Activated T-cell treated with anti-CD3 and anti-CD28 coated beads, Interleukin-2, amount 50 U/mL, for 24 hours (primary cell): ENCODE measurements at regions not wholly inside any gene's neighbourhood (a gene's known extent, or its start where the extent isn't known, plus 50 kb on each side); places are given as distances from the start of the nearest gene placed in this dataset.
A peak's percentile ranks its signal among the peaks of the same experiment; 100 is the strongest.

Experiments used
- DNase-seq: peaks from one replicate; pipeline ENCODE4 v3.0.0-alpha.2; 2020
- H3K27ac Mint-ChIP-seq: 2 replicates; pipeline ENCODE4 v1.8.0; 2020; ENCODE audit warnings: mild to moderate bottlenecking, mixed read lengths
- H3K27me3 Mint-ChIP-seq: 2 replicates; pipeline ENCODE4 v1.8.0; 2020; ENCODE audit warnings: mixed read lengths
- H3K36me3 Mint-ChIP-seq: 2 replicates; pipeline ENCODE4 v1.8.0; 2020; ENCODE audit warnings: low read depth, mixed read lengths
- H3K4me1 Mint-ChIP-seq: 2 replicates; pipeline ENCODE4 v1.8.0; 2020; ENCODE audit warnings: low read depth, mixed read lengths
- H3K4me3 Mint-ChIP-seq: 2 replicates; pipeline ENCODE4 v1.8.0; 2020; ENCODE audit warnings: mild to moderate bottlenecking, moderate library complexity, mixed read lengths
- H3K9me3 Mint-ChIP-seq: 2 replicates; pipeline ENCODE4 v1.8.0; 2020; ENCODE audit warnings: mixed read lengths

GRCh38 chr9:20291201-20291600, 331.1 kb downstream of the MLLT3 start:
- Mint-ChIP-seq H3K27me3 (no peaks in the 10 kb centered on the region), H3K27ac (no peak overlapping the region), H3K9me3 (peaks cover 10% of the 10 kb centered on the region), H3K36me3 (no peaks in the 10 kb centered on the region), H3K4me1 (peaks cover 5% of the 10 kb centered on the region), H3K4me3 (no peak overlapping the region)
- DNase-seq = no peak

- DNase-seq = no peak
- no peak overlapping the region for H3K27ac Mint-ChIP-seq
Observed at GRCh38 chr9:20290257-20290656, 332.0 kb downstream of the MLLT3 start.

GRCh38 chr9:20289423-20290010, 332.8 kb downstream of the MLLT3 start:
- H3K27me3 Mint-ChIP-seq = no peaks in the 10 kb centered on the region
- H3K9me3 Mint-ChIP-seq = peaks cover 10% of the 10 kb centered on the region
- DNase-seq = no peak
- peaks cover 13% of the 10 kb centered on the region for H3K4me1 Mint-ChIP-seq
- H3K27ac Mint-ChIP-seq = no peak overlapping the region
- no peaks in the 10 kb centered on the region for H3K36me3 Mint-ChIP-seq
- no peak overlapping the region for H3K4me3 Mint-ChIP-seq

More at GRCh38 chr9:20290257-20290656, 332.0 kb downstream of the MLLT3 start:
- Mint-ChIP-seq H3K4me1 (peaks cover 13% of the 10 kb centered on the region), H3K27me3 (no peaks in the 10 kb centered on the region), H3K4me3 (no peak overlapping the region), H3K36me3 (no peaks in the 10 kb centered on the region), H3K9me3 (peaks cover 10% of the 10 kb centered on the region)

- Mint-ChIP-seq H3K4me1 (peaks cover 13% of the 10 kb centered on the region), H3K27ac (no peak overlapping the region), H3K4me3 (no peak overlapping the region), H3K9me3 (peaks cover 10% of the 10 kb centered on the region), H3K36me3 (no peaks in the 10 kb centered on the region), H3K27me3 (no peaks in the 10 kb centered on the region)
- no peak for DNase-seq
Observed at GRCh38 chr9:20286969-20287368, 335.3 kb downstream of the MLLT3 start.

GRCh38 chr9:20286154-20286700, 336.1 kb downstream of the MLLT3 start:
- Mint-ChIP-seq H3K36me3 (no peaks in the 10 kb centered on the region), H3K4me1 (peaks cover 13% of the 10 kb centered on the region), H3K27ac (no peak overlapping the region), H3K27me3 (no peaks in the 10 kb centered on the region), H3K9me3 (peaks cover 7% of the 10 kb centered on the region), H3K4me3 (no peak overlapping the region)
- no peak for DNase-seq

- Mint-ChIP-seq H3K27me3 (no peaks in the 10 kb centered on the region), H3K36me3 (no peaks in the 10 kb centered on the region), H3K4me3 (no peak overlapping the region), H3K4me1 (peaks cover 13% of the 10 kb centered on the region), H3K9me3 (peaks cover 10% of the 10 kb centered on the region), H3K27ac (no peak overlapping the region)
- no peak for DNase-seq
Observed at GRCh38 chr9:20284601-20285289, 337.6 kb downstream of the MLLT3 start.

- H3K4me3 Mint-ChIP-seq = no peak overlapping the region
- H3K9me3 Mint-ChIP-seq = peaks cover 26% of the 10 kb centered on the region
- no peak overlapping the region for H3K27ac Mint-ChIP-seq
- H3K4me1 Mint-ChIP-seq = no peaks in the 10 kb centered on the region
- no peak for DNase-seq
- H3K36me3 Mint-ChIP-seq = no peaks in the 10 kb centered on the region
- H3K27me3 Mint-ChIP-seq = no peaks in the 10 kb centered on the region
Observed at GRCh38 chr9:20280330-20280729, 342.0 kb downstream of the MLLT3 start.

- Mint-ChIP-seq H3K9me3 (peaks cover 27% of the 10 kb centered on the region), H3K36me3 (no peaks in the 10 kb centered on the region), H3K4me1 (no peaks in the 10 kb centered on the region), H3K27me3 (no peaks in the 10 kb centered on the region), H3K4me3 (no peak overlapping the region), H3K27ac (no peak overlapping the region)
- no peak for DNase-seq
Observed at GRCh38 chr9:20276762-20277161, 345.5 kb downstream of the MLLT3 start.

GRCh38 chr9:20271723-20272122, 350.6 kb downstream of the MLLT3 start:
- no peak overlapping the region for H3K4me3 Mint-ChIP-seq
- H3K27ac Mint-ChIP-seq = no peak overlapping the region
- H3K27me3 Mint-ChIP-seq = no peaks in the 10 kb centered on the region
- H3K36me3 Mint-ChIP-seq = no peaks in the 10 kb centered on the region
- no peak for DNase-seq
- H3K9me3 Mint-ChIP-seq = peaks cover 12% of the 10 kb centered on the region
- H3K4me1 Mint-ChIP-seq = peaks cover 23% of the 10 kb centered on the region

GRCh38 chr9:20271096-20271495, 351.2 kb downstream of the MLLT3 start:
- peaks cover 23% of the 10 kb centered on the region for H3K4me1 Mint-ChIP-seq
- no peaks in the 10 kb centered on the region for H3K27me3 Mint-ChIP-seq
- no peak for DNase-seq
- H3K9me3 Mint-ChIP-seq = peaks cover 8% of the 10 kb centered on the region
- H3K27ac Mint-ChIP-seq = no peak overlapping the region
- H3K36me3 Mint-ChIP-seq = no peaks in the 10 kb centered on the region
- H3K4me3 Mint-ChIP-seq = no peak overlapping the region

- Mint-ChIP-seq H3K9me3 (no peaks in the 10 kb centered on the region), H3K27me3 (no peaks in the 10 kb centered on the region), H3K4me1 (peaks cover 23% of the 10 kb centered on the region), H3K4me3 (no peak overlapping the region), H3K27ac (no peak overlapping the region), H3K36me3 (no peaks in the 10 kb centered on the region)
- no peak for DNase-seq
Observed at GRCh38 chr9:20270161-20270560, 352.1 kb downstream of the MLLT3 start.

GRCh38 chr9:20269620-20270019, 352.7 kb downstream of the MLLT3 start:
- Mint-ChIP-seq H3K36me3 (no peaks in the 10 kb centered on the region), H3K27me3 (no peaks in the 10 kb centered on the region), H3K27ac (no peak overlapping the region), H3K4me3 (no peak overlapping the region), H3K9me3 (no peaks in the 10 kb centered on the region), H3K4me1 (peaks cover 23% of the 10 kb centered on the region)
- DNase-seq = no peak

- Mint-ChIP-seq H3K36me3 (no peaks in the 10 kb centered on the region), H3K4me1 (peaks cover 9% of the 10 kb centered on the region), H3K9me3 (no peaks in the 10 kb centered on the region), H3K4me3 (no peak overlapping the region), H3K27me3 (no peaks in the 10 kb centered on the region), H3K27ac (no peak overlapping the region)
- DNase-seq = no peak
Observed at GRCh38 chr9:20264896-20265295, 357.4 kb downstream of the MLLT3 start.

- Mint-ChIP-seq H3K4me3 (no peak overlapping the region), H3K27ac (no peak overlapping the region), H3K9me3 (no peaks in the 10 kb centered on the region), H3K27me3 (no peaks in the 10 kb centered on the region), H3K36me3 (no peaks in the 10 kb centered on the region), H3K4me1 (peaks cover 2% of the 10 kb centered on the region)
- no peak for DNase-seq
Observed at GRCh38 chr9:20262611-20263010, 359.7 kb downstream of the MLLT3 start.

GRCh38 chr9:20256284-20256948, 365.9 kb downstream of the MLLT3 start:
- H3K27ac Mint-ChIP-seq = peak overlapping the region; percentile 45
- peaks cover 6% of the 10 kb centered on the region for H3K9me3 Mint-ChIP-seq
- no peak overlapping the region for H3K4me3 Mint-ChIP-seq
- no peak for DNase-seq
- H3K36me3 Mint-ChIP-seq = no peaks in the 10 kb centered on the region
- H3K27me3 Mint-ChIP-seq = no peaks in the 10 kb centered on the region
- peaks cover 39% of the 10 kb centered on the region for H3K4me1 Mint-ChIP-seq
